H7 (cell line): ENCODE measurements at regions not wholly inside any gene's neighbourhood (a gene's known extent, or its start where the extent isn't known, plus 50 kb on each side); places are given as distances from the start of the nearest gene placed in this dataset.
"Not testable (repeated sequence)": the region's sequence is repeated elsewhere in the genome, so short reads cannot be mapped to it uniquely, and the experiment has no call there.

Source experiments
- DNase-seq: peaks from one replicate; pipeline ENCODE4 v3.0.0; 2012
- H3K27me3 ChIP-seq: 2 replicates; pipeline ENCODE4 v1.6.0; 2011; ENCODE audit warnings: mild to moderate bottlenecking, low read length; ENCODE audit not compliant: control insufficient read depth, insufficient read depth
- H3K36me3 ChIP-seq: replicated peaks from 2 replicates; pipeline ENCODE4 v1.5.1; 2011; ENCODE audit warnings: low read length; ENCODE audit not compliant: control insufficient read depth, insufficient read depth
- H3K4me3 ChIP-seq: 2 replicates; pipeline ENCODE4 v1.5.1; 2011; ENCODE audit warnings: low read depth, mild to moderate bottlenecking, control low read depth, low read length, moderate library complexity; ENCODE audit not compliant: insufficient read depth

GRCh38 chr11:25593221-25593620 lies 738.7 kb upstream of the ANO3 start:
- no peak overlapping the region for H3K4me3 ChIP-seq
- no peaks in the 10 kb centered on the region for H3K36me3 ChIP-seq
- H3K27me3 ChIP-seq, result no peaks in the 10 kb centered on the region
- DNase-seq, result no peak

- no peaks in the 10 kb centered on the region for H3K36me3 ChIP-seq
- no peak overlapping the region for H3K4me3 ChIP-seq
- no peaks in the 10 kb centered on the region for H3K27me3 ChIP-seq
- no peak for DNase-seq
Observed at GRCh38 chr11:25596701-25597100, 735.2 kb upstream of the ANO3 start.

- H3K36me3 ChIP-seq, result no peaks in the 10 kb centered on the region
- DNase-seq, result no peak
- no peak overlapping the region for H3K4me3 ChIP-seq
- H3K27me3 ChIP-seq, result no peaks in the 10 kb centered on the region
Observed at GRCh38 chr11:25597696-25598095, 734.2 kb upstream of the ANO3 start.

- DNase-seq, result no peak
Observed at GRCh38 chr11:25602149-25602548, 729.8 kb upstream of the ANO3 start.

GRCh38 chr11:25602959-25603358 lies 729.0 kb upstream of the ANO3 start:
- no peak for DNase-seq
- Histone ChIP-seq H3K4me3 (no peak overlapping the region), H3K36me3 (no peaks in the 10 kb centered on the region), H3K27me3 (no peaks in the 10 kb centered on the region)

More at GRCh38 chr11:25602149-25602548, 729.8 kb upstream of the ANO3 start:
- Histone ChIP-seq H3K4me3 (no peak overlapping the region), H3K27me3 (no peaks in the 10 kb centered on the region), H3K36me3 (no peaks in the 10 kb centered on the region)

- Histone ChIP-seq H3K36me3 (no peaks in the 10 kb centered on the region), H3K4me3 (no peak overlapping the region), H3K27me3 (no peaks in the 10 kb centered on the region)
- DNase-seq, result no peak
Observed at GRCh38 chr11:25612806-25613205, 719.1 kb upstream of the ANO3 start.

GRCh38 chr11:25613451-25613850 lies 718.5 kb upstream of the ANO3 start:
- Histone ChIP-seq H3K4me3 (no peak overlapping the region), H3K27me3 (no peaks in the 10 kb centered on the region), H3K36me3 (no peaks in the 10 kb centered on the region)
- DNase-seq, result no peak

- Histone ChIP-seq H3K36me3 (no peaks in the 10 kb centered on the region), H3K27me3 (no peaks in the 10 kb centered on the region), H3K4me3 (no peak overlapping the region)
- no peak for DNase-seq
Observed at GRCh38 chr11:25613865-25614264, 718.1 kb upstream of the ANO3 start.

- Histone ChIP-seq H3K4me3 (no peak overlapping the region), H3K27me3 (no peaks in the 10 kb centered on the region), H3K36me3 (no peaks in the 10 kb centered on the region)
- no peak for DNase-seq
Observed at GRCh38 chr11:25615069-25615468, 716.9 kb upstream of the ANO3 start.

- H3K4me3 ChIP-seq, result no peak overlapping the region
- no peaks in the 10 kb centered on the region for H3K27me3 ChIP-seq
- H3K36me3 ChIP-seq, result no peaks in the 10 kb centered on the region
- DNase-seq, result no peak
Observed at GRCh38 chr11:25615841-25616240, 716.1 kb upstream of the ANO3 start.

- no peaks in the 10 kb centered on the region for H3K27me3 ChIP-seq
- no peaks in the 10 kb centered on the region for H3K36me3 ChIP-seq
- H3K4me3 ChIP-seq, result no peak overlapping the region
- DNase-seq, result no peak
Observed at GRCh38 chr11:25625094-25625493, 706.8 kb upstream of the ANO3 start.

GRCh38 chr11:25628030-25628429 lies 703.9 kb upstream of the ANO3 start:
- H3K36me3 ChIP-seq, result no peaks in the 10 kb centered on the region
- no peak for DNase-seq
- H3K27me3 ChIP-seq, result no peaks in the 10 kb centered on the region
- H3K4me3 ChIP-seq, result no peak overlapping the region

GRCh38 chr11:25633230-25633629 lies 698.7 kb upstream of the ANO3 start:
- H3K4me3 ChIP-seq, result no peak overlapping the region
- H3K36me3 ChIP-seq, result no peaks in the 10 kb centered on the region
- no peaks in the 10 kb centered on the region for H3K27me3 ChIP-seq
- DNase-seq, result no peak

GRCh38 chr11:25649220-25649619 lies 682.7 kb upstream of the ANO3 start:
- peak overlapping the region; percentile 27; the same call in 1 of the 2 replicates for H3K4me3 ChIP-seq
- DNase-seq, result not testable (repeated sequence)

GRCh38 chr11:25650319-25650718 lies 681.6 kb upstream of the ANO3 start:
- no peak for DNase-seq

More at GRCh38 chr11:25649220-25649619, 682.7 kb upstream of the ANO3 start:
- not testable (repeated sequence) for H3K27me3 ChIP-seq, H3K36me3 ChIP-seq

GRCh38 chr11:25655636-25656035 lies 676.3 kb upstream of the ANO3 start:
- no peaks in the 10 kb centered on the region for H3K27me3 ChIP-seq
- DNase-seq, result no peak
- H3K4me3 ChIP-seq, result no peak overlapping the region
- no peaks in the 10 kb centered on the region for H3K36me3 ChIP-seq

More at GRCh38 chr11:25650319-25650718, 681.6 kb upstream of the ANO3 start:
- Histone ChIP-seq H3K27me3 (no peaks in the 10 kb centered on the region), H3K36me3 (no peaks in the 10 kb centered on the region), H3K4me3 (no peak overlapping the region)
